ENCODE measurements at regions not wholly inside any gene's neighbourhood (a gene's known extent, or its start where the extent isn't known, plus 50 kb on each side); places are given as distances from the start of the nearest gene placed in this dataset.
"Not testable (repeated sequence)": the region's sequence is repeated elsewhere in the genome, so short reads cannot be mapped to it uniquely, and the experiment has no call there.

- DNase-seq: no peak
Observed at GRCh38 chr20:63145156-63145555, 70.8 kb downstream of the YTHDF1 start.

GRCh38 chr20:63142933-63143332, 73.0 kb downstream of the YTHDF1 start:
- no peak for DNase-seq

GRCh38 chr20:63141531-63141930, 74.4 kb downstream of the YTHDF1 start:
- no peak for DNase-seq

- DNase-seq: no peak
Observed at GRCh38 chr20:63140514-63141433, 75.2 kb downstream of the YTHDF1 start.

GRCh38 chr20:63139837-63140236, 76.1 kb downstream of the YTHDF1 start:
- no peak for DNase-seq

GRCh38 chr20:63139356-63139755, 76.6 kb downstream of the YTHDF1 start:
- DNase-seq: no peak

- DNase-seq: no peak
Observed at GRCh38 chr20:63138855-63139341, 77.0 kb downstream of the YTHDF1 start.

- DNase-seq: no peak
Observed at GRCh38 chr20:63137851-63138415, 78.0 kb downstream of the YTHDF1 start.

GRCh38 chr20:63136296-63136695, 79.6 kb downstream of the YTHDF1 start:
- DNase-seq: no peak

- no peak for DNase-seq
Observed at GRCh38 chr20:63135411-63135810, 80.5 kb downstream of the YTHDF1 start.

- DNase-seq: not testable (repeated sequence)
Observed at GRCh38 chr20:63134711-63135361, 81.1 kb downstream of the YTHDF1 start.

GRCh38 chr20:63134201-63134612, 81.7 kb downstream of the YTHDF1 start:
- DNase-seq: no peak

GRCh38 chr20:63133481-63134091, 82.3 kb downstream of the YTHDF1 start:
- no peak for DNase-seq

GRCh38 chr20:63132715-63133471, 83.0 kb downstream of the YTHDF1 start:
- DNase-seq: no peak

- DNase-seq: no peak
Observed at GRCh38 chr20:63132131-63132714, 83.7 kb downstream of the YTHDF1 start.

- no peak for DNase-seq
Observed at GRCh38 chr20:63130658-63131577, 85.0 kb downstream of the YTHDF1 start.

- no peak for DNase-seq
Observed at GRCh38 chr20:63129991-63130657, 85.8 kb downstream of the YTHDF1 start.

- DNase-seq: no peak
Observed at GRCh38 chr20:63129376-63129965, 86.5 kb downstream of the YTHDF1 start.

GRCh38 chr20:63128956-63129355, 87.0 kb downstream of the YTHDF1 start:
- no peak for DNase-seq

GRCh38 chr20:63128367-63128766, 87.6 kb downstream of the YTHDF1 start:
- no peak for DNase-seq

Data from CD4-positive, alpha-beta T cell treated with Interferon gamma for 1 hour (primary cell).